Pancreas (tissue), 10 donors: ENCODE measurements at regions not wholly inside any gene's neighbourhood (a gene's known extent, or its start where the extent isn't known, plus 50 kb on each side); places are given as distances from the start of the nearest gene placed in this dataset.

ENCODE experiments used
- ATAC-seq, 4 donors: fragments of 200-7000 bp; cut with Tn5 transposase; one replicate each; pipeline versions ENCODE4 v1.8.0 to v1.9.1; 2020; ENCODE audit warnings: mild to moderate bottlenecking in 4 of 4, moderate library complexity in 4 of 4
- DNase-seq, 6 donors: peaks; one replicate each; pipeline ENCODE4 v3.0.0-alpha.2; 2020
- FAIRE-seq: peaks from 2 replicates; lab custom pipeline; 2012; peaks lifted over from hg19 to GRCh38; lab: Jason Lieb, UNC
- H3K27ac ChIP-seq, 4 donors: fragments of 200-600 bp; sonication (generic); 1 replicate in 3 of 4; 2 replicates in 1 of 4; pipeline versions ENCODE4 v1.5.0 to v1.8.0; 2020
- H3K27me3 ChIP-seq, 4 donors: fragments of 200-600 bp; one replicate each; pipeline ENCODE4 v1.8.0; 2021
- H3K36me3 ChIP-seq, 3 donors: fragments of 200-600 bp; sonication (generic) in 1 of 3; one replicate each; pipeline versions ENCODE4 v1.5.0 to v1.8.0; 2020 to 2021
- H3K4me1 ChIP-seq, 3 donors: fragments of 200-600 bp; one replicate each; pipeline ENCODE4 v1.8.0; 2021
- H3K4me3 ChIP-seq, 4 donors: fragments of 200-600 bp; sonication (generic) in 2 of 4; one replicate each; pipeline versions ENCODE4 v1.5.0 to v1.8.0; 2020 to 2021
- H3K9me3 ChIP-seq, 4 donors: fragments of 200-600 bp; one replicate each; pipeline ENCODE4 v1.8.0; 2021
- CTCF ChIP-seq, 4 donors: fragments of 200-600 bp; sonication (generic) in 3 of 4; IDR thresholded peaks; one replicate each; pipeline versions ENCODE4 v1.5.0 to v1.8.0; 2021; ENCODE audit warnings: antibody characterized with exemption in 4 of 4
- WGBS, 2 donors: extraction: QIAGEN DNeasy Blood & Tissue Kit; methylation state at CpG; one replicate each; pipeline ENCODE4 v1.1.7; 2013; 5-methylcytosine and 5-hydroxymethylcytosine counted together
- intact Hi-C, 3 donors: fragments of 100-400 bp; cut with DNase I; formaldehyde crosslinking; loops; one replicate each; pipeline versions ENCODE4 v1.11.1 to v1.14.2; 2022
- donor health status: healthy with polysubstance abuse.
- donor health status: DM: no; HTN: no; CAD: no; lungs with moderate emphysema.
- donor health status: DM: no; HTN: no; CAD: no.
- donor health status: control.
- donor health status: control.
- donor health status: Bipolar disorder and iron deficiency.
- donor health status: DM: yes; HTN: yes; CAD: no.
- donor health status: DM: no; HTN: no; CAD: no.
- donor health status: DM: no; HTN: no; CAD: no.
- donor health status: DM: yes; HTN: yes; CAD: no.

DNA sequence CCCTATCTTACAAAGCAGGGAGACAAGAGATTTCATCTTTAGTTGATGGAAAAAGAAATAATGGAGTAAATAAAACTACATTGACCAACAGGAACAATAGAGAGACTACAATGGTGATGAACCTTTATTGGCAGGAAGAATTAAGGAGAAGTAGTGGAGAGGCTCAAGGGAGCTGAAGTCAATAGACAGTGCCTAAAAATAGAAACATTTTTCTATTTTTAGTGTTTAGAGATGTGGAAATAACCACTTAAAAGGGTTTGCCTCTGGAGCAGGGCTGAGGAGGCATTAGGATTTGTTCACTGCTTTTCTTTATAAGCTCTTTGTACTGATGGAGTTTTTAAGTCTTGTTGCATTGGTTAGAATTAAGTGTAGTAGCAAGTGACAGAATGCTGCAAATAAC, 98.4 kb upstream of the ERCC6L2 start:
- Histone ChIP-seq H3K9me3 (no peaks in the 10 kb centered on the region), H3K27me3 (no peaks in the 10 kb centered on the region), H3K36me3 (no peaks in the 10 kb centered on the region), H3K4me1 (no peaks in the 10 kb centered on the region), H3K4me3 (no peak overlapping the region), H3K27ac (no peak overlapping the region)
- ATAC-seq (no peak), DNase-seq (no peak), FAIRE-seq (no peak)
- intact Hi-C loops, result no loop called here
- TF ChIP-seq CTCF (IDR thresholded peaks at IDR 0.05), result no peak

DNA sequence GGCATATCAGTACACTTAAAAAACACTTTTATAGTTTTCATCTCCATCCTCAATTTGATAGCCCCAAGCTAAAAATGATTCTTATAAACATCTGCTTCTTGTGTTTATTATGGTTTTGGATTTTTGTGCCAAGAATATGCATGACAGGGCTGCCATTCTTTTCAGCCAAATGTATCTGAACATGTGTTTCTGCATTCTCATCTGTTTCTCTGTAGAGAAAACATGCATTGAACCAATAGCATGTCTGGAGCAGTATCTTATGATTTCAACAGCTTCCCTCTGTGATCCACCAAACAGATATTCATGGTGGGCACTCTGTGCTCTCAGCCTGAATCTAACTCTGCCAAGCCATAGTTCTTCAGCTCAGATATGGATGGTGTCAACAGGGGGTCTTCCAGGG, 99.3 kb upstream of the ERCC6L2 start:
- no peak for TF ChIP-seq CTCF (IDR thresholded peaks at IDR 0.05)
- FAIRE-seq, result no peak
- no peaks in the 10 kb centered on the region for H3K9me3 ChIP-seq

GRCh38 chr9:95775191-95775590, 100.3 kb upstream of the ERCC6L2 start:
- H3K4me1 ChIP-seq, result no peaks in the 10 kb centered on the region
- TF ChIP-seq CTCF (IDR thresholded peaks at IDR 0.05), result no peak
- DNase-seq (no peak), ATAC-seq (no peak), FAIRE-seq (no peak)
- H3K36me3 ChIP-seq, result no peaks in the 10 kb centered on the region
- 91 to 93% methylated on average over 5 of the region's 5 CpGs for WGBS, 2 donors
- H3K27me3 ChIP-seq, result no peaks in the 10 kb centered on the region
- H3K4me3 ChIP-seq, result no peak overlapping the region
- H3K27ac ChIP-seq, result no peak overlapping the region
- intact Hi-C loops, result no loop called here
- H3K9me3 ChIP-seq, result no peaks in the 10 kb centered on the region

More for the DNA sequence above, 99.3 kb upstream of the ERCC6L2 start:
- Histone ChIP-seq H3K27me3 (no peaks in the 10 kb centered on the region), H3K4me3 (no peak overlapping the region), H3K36me3 (no peaks in the 10 kb centered on the region), H3K4me1 (no peaks in the 10 kb centered on the region), H3K27ac (no peak overlapping the region)
- intact Hi-C loops, result no loop called here
- no peak for DNase-seq
- ATAC-seq, result no peak

GRCh38 chr9:95773053-95773418, 102.5 kb upstream of the ERCC6L2 start:
- DNase-seq, result no peak
- ATAC-seq, result no peak
- no peak overlapping the region for H3K4me3 ChIP-seq
- peak overlapping the region in 2 of 4 donors; percentile 61 to 72 for H3K27ac ChIP-seq
- H3K36me3 ChIP-seq, result no peaks in the 10 kb centered on the region
- no peak for TF ChIP-seq CTCF (IDR thresholded peaks at IDR 0.05)
- 62 to 71% methylated on average over 3 of the region's 3 CpGs for WGBS, 2 donors
- no peaks in the 10 kb centered on the region for H3K9me3 ChIP-seq
- no peaks in the 10 kb centered on the region for H3K4me1 ChIP-seq
- intact Hi-C loops, result no loop called here
- no peaks in the 10 kb centered on the region for H3K27me3 ChIP-seq
- FAIRE-seq, result no peak

GRCh38 chr9:95772320-95773052, 103.0 kb upstream of the ERCC6L2 start:
- Histone ChIP-seq H3K4me1 (no peaks in the 10 kb centered on the region), H3K27ac (peak overlapping the region in 3 of 4 donors; percentile 2 to 72 (median 61)), H3K36me3 (no peaks in the 10 kb centered on the region), H3K27me3 (no peaks in the 10 kb centered on the region), H3K4me3 (no peak overlapping the region), H3K9me3 (no peaks in the 10 kb centered on the region)
- no peak for TF ChIP-seq CTCF (IDR thresholded peaks at IDR 0.05)
- FAIRE-seq, result no peak
- intact Hi-C loops, result no loop called here
- peak in 2 of 6 donors; percentile 11 to 24 for DNase-seq
- ATAC-seq, result peak; percentile 28 to 78 (median 76)
- WGBS, 2 donors, result 46 to 55% methylated on average over 29 of the region's 29 CpGs
